HEK293 (cell line): ENCODE measurements at regions not wholly inside any gene's neighbourhood (a gene's known extent, or its start where the extent isn't known, plus 50 kb on each side); places are given as distances from the start of the nearest gene placed in this dataset.

ENCODE experiments used
- CTCF ChIA-PET: fragments of 350-600 bp; formaldehyde crosslinking; extraction: SDS; loops from one replicate; lab custom pipeline; 2021; ENCODE audit warnings: antibody characterized with exemption; lab: Yijun Ruan, JAX
- POLR2A ChIA-PET: fragments of 300-600 bp; formaldehyde crosslinking; extraction: SDS; loops from one replicate; lab custom pipeline; 2020; ENCODE audit warnings: antibody characterized with exemption, inconsistent platforms; lab: Yijun Ruan, JAX
- H3K27ac ChIP-seq: fragments of 200-500 bp; sonication (Bioruptor generic); 2 replicates; pipeline ENCODE4 v1.5.1; 2014; ENCODE audit warnings: low read depth, low read length, control low read depth, inconsistent platforms; ENCODE audit errors: extremely low read depth
- H3K36me3 ChIP-seq, 2 experiments: fragments of 200-500 bp in 1 of 2; sonication (Bioruptor generic) in 1 of 2; 1 replicate in 1 of 2; 2 replicates in 1 of 2; pipeline ENCODE4 v1.5.1; 2014 to 2017; ENCODE audit warnings: inconsistent platforms in 2 of 2, low read length in 2 of 2; ENCODE audit not compliant: control insufficient read depth in 2 of 2, insufficient read depth in 1 of 2
- H3K4me1 ChIP-seq: fragments of 200-500 bp; sonication (Bioruptor generic); 2 replicates; pipeline ENCODE4 v1.5.1; 2014; ENCODE audit warnings: mild to moderate bottlenecking, low read length, inconsistent platforms; ENCODE audit not compliant: control insufficient read depth, insufficient read depth
- H3K4me3 ChIP-seq: 2 replicates; pipeline ENCODE4 v1.5.1; 2011; ENCODE audit warnings: low read depth, mild to moderate bottlenecking, control low read depth, low read length, moderate library complexity
- H3K9me3 ChIP-seq: fragments of 200-500 bp; sonication (Bioruptor generic); 2 replicates; pipeline ENCODE4 v1.5.1; 2014; ENCODE audit warnings: low read depth, low read length, inconsistent platforms; ENCODE audit not compliant: control insufficient read depth, insufficient read depth
- FEZF1 ChIP-seq: fragments of 450-650 bp; formaldehyde crosslinking; IDR thresholded peaks from 2 replicates; pipeline ENCODE4 v1.5.1; 2016; ENCODE audit warnings: missing biosample characterization, missing genetic modification characterization
- TRIM28 ChIP-seq: IDR thresholded peaks from 2 replicates; pipeline ENCODE4 v1.6.1; 2011; ENCODE audit warnings: low read length, control low read depth, borderline replicate concordance
- ZBTB20 ChIP-seq: fragments of 450-650 bp; formaldehyde crosslinking; IDR thresholded peaks from 2 replicates; pipeline ENCODE4 v1.5.1; 2016; ENCODE audit warnings: missing biosample characterization, missing genetic modification characterization
- ZBTB7A ChIP-seq: fragments of 450-650 bp; formaldehyde crosslinking; IDR thresholded peaks from 2 replicates; pipeline ENCODE4 v1.5.1; 2016; ENCODE audit warnings: low read depth, missing biosample characterization, missing genetic modification characterization
- ZNF10 ChIP-seq: fragments of 450-650 bp; formaldehyde crosslinking; IDR thresholded peaks from 2 replicates; pipeline ENCODE4 v1.5.1; 2017; ENCODE audit warnings: missing biosample characterization, missing genetic modification characterization
- ZNF146 ChIP-seq: fragments of 450-650 bp; formaldehyde crosslinking; IDR thresholded peaks from 2 replicates; pipeline ENCODE4 v1.5.1; 2016; ENCODE audit warnings: missing biosample characterization, missing genetic modification characterization
- ZNF16 ChIP-seq: fragments of 450-650 bp; formaldehyde crosslinking; IDR thresholded peaks from 2 replicates; pipeline ENCODE4 v1.5.1; 2016; ENCODE audit warnings: low read depth, missing biosample characterization, missing genetic modification characterization
- ZNF23 ChIP-seq: fragments of 450-650 bp; formaldehyde crosslinking; IDR thresholded peaks from 2 replicates; pipeline ENCODE4 v1.5.1; 2016; ENCODE audit warnings: missing biosample characterization, missing genetic modification characterization, borderline replicate concordance
- ZNF335 ChIP-seq: fragments of 450-650 bp; formaldehyde crosslinking; conservative IDR thresholded peaks from 2 replicates; pipeline ENCODE4 v1.5.1; 2016; ENCODE audit warnings: missing biosample characterization, missing genetic modification characterization
- ZNF366 ChIP-seq: fragments of 450-650 bp; formaldehyde crosslinking; conservative IDR thresholded peaks from 2 replicates; pipeline ENCODE4 v1.5.1; 2016; ENCODE audit warnings: missing biosample characterization, missing genetic modification characterization
- ZNF394 ChIP-seq: fragments of 450-650 bp; formaldehyde crosslinking; IDR thresholded peaks from 2 replicates; pipeline ENCODE4 v1.5.1; 2016; ENCODE audit warnings: missing biosample characterization, missing genetic modification characterization, mild to moderate bottlenecking, moderate library complexity, borderline replicate concordance
- ZNF416 ChIP-seq: fragments of 450-650 bp; formaldehyde crosslinking; IDR thresholded peaks from 2 replicates; pipeline ENCODE4 v1.5.1; 2016; ENCODE audit warnings: missing biosample characterization, missing genetic modification characterization
- ZNF677 ChIP-seq: fragments of 450-650 bp; IDR thresholded peaks from 2 replicates; pipeline ENCODE4 v1.5.0; 2018; ENCODE audit warnings: missing biosample characterization, mild to moderate bottlenecking, missing genetic modification characterization, moderate library complexity
- ZNF768 ChIP-seq: fragments of 450-650 bp; formaldehyde crosslinking; IDR thresholded peaks from 2 replicates; pipeline ENCODE4 v1.5.1; 2018; ENCODE audit warnings: missing biosample characterization, mild to moderate bottlenecking, missing genetic modification characterization
- ZSCAN16 ChIP-seq: fragments of 450-650 bp; formaldehyde crosslinking; IDR thresholded peaks from 2 replicates; pipeline ENCODE4 v1.5.1; 2016; ENCODE audit warnings: missing biosample characterization, missing genetic modification characterization
- TF ChIP-seq, protein P1 (sequence below): fragments of 450-650 bp; formaldehyde crosslinking; IDR thresholded peaks from 2 replicates; pipeline ENCODE4 v1.5.1; 2017; ENCODE audit warnings: missing biosample characterization, missing genetic modification characterization
- TF ChIP-seq, protein P2 (sequence below): fragments of 450-650 bp; formaldehyde crosslinking; IDR thresholded peaks from 2 replicates; pipeline ENCODE4 v1.5.1; 2016; ENCODE audit warnings: missing biosample characterization, missing genetic modification characterization, borderline replicate concordance
- TF ChIP-seq, protein P3 (sequence below): fragments of 450-650 bp; formaldehyde crosslinking; IDR thresholded peaks from 2 replicates; pipeline ENCODE4 v1.5.1; 2016; ENCODE audit warnings: missing biosample characterization, missing genetic modification characterization
- TF ChIP-seq, protein P4 (sequence below): fragments of 450-650 bp; formaldehyde crosslinking; IDR thresholded peaks from 2 replicates; pipeline ENCODE4 v1.5.1; 2017; ENCODE audit warnings: missing biosample characterization, missing genetic modification characterization

DNA sequence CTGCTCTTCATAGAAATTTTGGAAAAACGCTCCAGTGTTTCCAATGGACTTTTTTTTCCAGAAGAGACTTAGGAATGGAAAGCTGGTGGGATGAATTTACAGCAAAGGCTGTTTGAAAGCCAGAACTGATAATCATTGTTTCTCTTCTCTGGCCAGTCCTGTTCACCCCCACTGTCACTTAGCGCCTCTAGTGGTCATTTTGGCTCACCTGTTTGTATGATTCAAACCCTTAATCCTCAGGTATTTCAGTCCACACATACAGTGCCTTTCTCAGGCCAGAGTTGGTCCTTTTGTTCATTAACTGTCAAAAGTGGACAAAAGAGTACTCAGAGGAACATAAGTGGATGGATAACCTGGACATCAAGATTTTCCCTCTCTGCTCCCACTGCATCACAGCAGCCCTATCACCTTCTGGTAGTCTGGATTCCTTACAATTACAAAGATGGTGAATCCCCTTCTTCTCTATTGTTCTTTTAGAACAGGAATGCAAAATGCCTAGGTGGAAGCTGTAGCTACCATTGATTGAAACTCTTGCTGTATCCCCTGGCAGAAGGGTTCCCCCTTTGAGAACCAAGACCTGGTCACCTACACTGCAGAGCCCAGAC lies 177.6 kb upstream of the OLFM3 start:
- no peaks in the 10 kb centered on the region for H3K9me3 ChIP-seq
- TF ChIP-seq ZNF10 (tag by site-specific recombination) (no peak), ZNF677 (tag by site-specific recombination) (no peak), FEZF1 (no peak), ZNF416 (tag by site-specific recombination) (no peak), ZNF768 (no peak), ZSCAN16 (no peak), ZNF146 (tag by site-specific recombination) (no peak), ZNF366 (tag by site-specific recombination) (no peak), ZBTB7A (tag by site-specific recombination) (no peak), ZNF16 (tag by site-specific recombination) (no peak), TRIM28 (no peak), ZNF394 (tag by site-specific recombination) (no peak), ZNF23 (tag by site-specific recombination) (no peak), ZBTB20 (tag by site-specific recombination) (no peak), ZNF335 (tag by site-specific recombination) (no peak)
- TF ChIP-seq, protein P1, sequence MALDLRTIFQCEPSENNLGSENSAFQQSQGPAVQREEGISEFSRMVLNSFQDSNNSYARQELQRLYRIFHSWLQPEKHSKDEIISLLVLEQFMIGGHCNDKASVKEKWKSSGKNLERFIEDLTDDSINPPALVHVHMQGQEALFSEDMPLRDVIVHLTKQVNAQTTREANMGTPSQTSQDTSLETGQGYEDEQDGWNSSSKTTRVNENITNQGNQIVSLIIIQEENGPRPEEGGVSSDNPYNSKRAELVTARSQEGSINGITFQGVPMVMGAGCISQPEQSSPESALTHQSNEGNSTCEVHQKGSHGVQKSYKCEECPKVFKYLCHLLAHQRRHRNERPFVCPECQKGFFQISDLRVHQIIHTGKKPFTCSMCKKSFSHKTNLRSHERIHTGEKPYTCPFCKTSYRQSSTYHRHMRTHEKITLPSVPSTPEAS (tag by site-specific recombination) = no peak
- TF ChIP-seq, protein P2, sequence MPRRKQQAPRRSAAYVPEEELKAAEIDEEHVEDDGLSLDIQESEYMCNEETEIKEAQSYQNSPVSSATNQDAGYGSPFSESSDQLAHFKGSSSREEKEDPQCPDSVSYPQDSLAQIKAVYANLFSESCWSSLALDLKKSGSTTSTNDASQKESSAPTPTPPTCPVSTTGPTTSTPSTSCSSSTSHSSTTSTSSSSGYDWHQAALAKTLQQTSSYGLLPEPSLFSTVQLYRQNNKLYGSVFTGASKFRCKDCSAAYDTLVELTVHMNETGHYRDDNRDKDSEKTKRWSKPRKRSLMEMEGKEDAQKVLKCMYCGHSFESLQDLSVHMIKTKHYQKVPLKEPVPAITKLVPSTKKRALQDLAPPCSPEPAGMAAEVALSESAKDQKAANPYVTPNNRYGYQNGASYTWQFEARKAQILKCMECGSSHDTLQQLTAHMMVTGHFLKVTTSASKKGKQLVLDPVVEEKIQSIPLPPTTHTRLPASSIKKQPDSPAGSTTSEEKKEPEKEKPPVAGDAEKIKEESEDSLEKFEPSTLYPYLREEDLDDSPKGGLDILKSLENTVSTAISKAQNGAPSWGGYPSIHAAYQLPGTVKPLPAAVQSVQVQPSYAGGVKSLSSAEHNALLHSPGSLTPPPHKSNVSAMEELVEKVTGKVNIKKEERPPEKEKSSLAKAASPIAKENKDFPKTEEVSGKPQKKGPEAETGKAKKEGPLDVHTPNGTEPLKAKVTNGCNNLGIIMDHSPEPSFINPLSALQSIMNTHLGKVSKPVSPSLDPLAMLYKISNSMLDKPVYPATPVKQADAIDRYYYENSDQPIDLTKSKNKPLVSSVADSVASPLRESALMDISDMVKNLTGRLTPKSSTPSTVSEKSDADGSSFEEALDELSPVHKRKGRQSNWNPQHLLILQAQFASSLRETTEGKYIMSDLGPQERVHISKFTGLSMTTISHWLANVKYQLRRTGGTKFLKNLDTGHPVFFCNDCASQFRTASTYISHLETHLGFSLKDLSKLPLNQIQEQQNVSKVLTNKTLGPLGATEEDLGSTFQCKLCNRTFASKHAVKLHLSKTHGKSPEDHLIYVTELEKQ = no peak
- TF ChIP-seq, protein P3, sequence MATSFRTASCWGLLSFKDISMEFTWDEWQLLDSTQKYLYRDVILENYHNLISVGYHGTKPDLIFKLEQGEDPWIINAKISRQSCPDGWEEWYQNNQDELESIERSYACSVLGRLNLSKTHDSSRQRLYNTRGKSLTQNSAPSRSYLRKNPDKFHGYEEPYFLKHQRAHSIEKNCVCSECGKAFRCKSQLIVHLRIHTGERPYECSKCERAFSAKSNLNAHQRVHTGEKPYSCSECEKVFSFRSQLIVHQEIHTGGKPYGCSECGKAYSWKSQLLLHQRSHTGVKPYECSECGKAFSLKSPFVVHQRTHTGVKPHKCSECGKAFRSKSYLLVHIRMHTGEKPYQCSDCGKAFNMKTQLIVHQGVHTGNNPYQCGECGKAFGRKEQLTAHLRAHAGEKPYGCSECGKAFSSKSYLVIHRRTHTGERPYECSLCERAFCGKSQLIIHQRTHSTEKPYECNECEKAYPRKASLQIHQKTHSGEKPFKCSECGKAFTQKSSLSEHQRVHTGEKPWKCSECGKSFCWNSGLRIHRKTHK (tag by site-specific recombination) = no peak
- TF ChIP-seq, protein P4, sequence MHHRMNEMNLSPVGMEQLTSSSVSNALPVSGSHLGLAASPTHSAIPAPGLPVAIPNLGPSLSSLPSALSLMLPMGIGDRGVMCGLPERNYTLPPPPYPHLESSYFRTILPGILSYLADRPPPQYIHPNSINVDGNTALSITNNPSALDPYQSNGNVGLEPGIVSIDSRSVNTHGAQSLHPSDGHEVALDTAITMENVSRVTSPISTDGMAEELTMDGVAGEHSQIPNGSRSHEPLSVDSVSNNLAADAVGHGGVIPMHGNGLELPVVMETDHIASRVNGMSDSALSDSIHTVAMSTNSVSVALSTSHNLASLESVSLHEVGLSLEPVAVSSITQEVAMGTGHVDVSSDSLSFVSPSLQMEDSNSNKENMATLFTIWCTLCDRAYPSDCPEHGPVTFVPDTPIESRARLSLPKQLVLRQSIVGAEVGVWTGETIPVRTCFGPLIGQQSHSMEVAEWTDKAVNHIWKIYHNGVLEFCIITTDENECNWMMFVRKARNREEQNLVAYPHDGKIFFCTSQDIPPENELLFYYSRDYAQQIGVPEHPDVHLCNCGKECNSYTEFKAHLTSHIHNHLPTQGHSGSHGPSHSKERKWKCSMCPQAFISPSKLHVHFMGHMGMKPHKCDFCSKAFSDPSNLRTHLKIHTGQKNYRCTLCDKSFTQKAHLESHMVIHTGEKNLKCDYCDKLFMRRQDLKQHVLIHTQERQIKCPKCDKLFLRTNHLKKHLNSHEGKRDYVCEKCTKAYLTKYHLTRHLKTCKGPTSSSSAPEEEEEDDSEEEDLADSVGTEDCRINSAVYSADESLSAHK (tag by site-specific recombination) = no peak
- TF ChIP-seq, all 188 proteins: peak for 0
- POLR2A ChIA-PET = no interaction called here
- H3K4me3 ChIP-seq = no peak overlapping the region
- no peaks in the 10 kb centered on the region for H3K36me3 ChIP-seq
- H3K27ac ChIP-seq = no peak overlapping the region
- CTCF ChIA-PET = interaction anchor here (1.1 to 1.7 kb wide), 3 partner anchors 11 to 35 kb away, joined by 3 to 7 read pairs (median 3); no protein-coding TSS in a partner anchor
- H3K4me1 ChIP-seq = no peaks in the 10 kb centered on the region
